A673 (cell line): ENCODE measurements at regions not wholly inside any gene's neighbourhood (a gene's known extent, or its start where the extent isn't known, plus 50 kb on each side); places are given as distances from the start of the nearest gene placed in this dataset.

ENCODE experiments used
- EZH2 ChIP-seq: fragments of 200-600 bp; sonication (generic); IDR thresholded peaks from 2 replicates; pipeline ENCODE4 v1.6.1; 2017; ENCODE audit warnings: borderline replicate concordance, low read depth, mild to moderate bottlenecking, mixed read lengths, antibody characterized with exemption, low read length; ENCODE audit not compliant: poor library complexity, severe bottlenecking
- TF ChIP-seq, protein P1 (sequence below): fragments of 300-800, 200-600 bp; sonication (generic); conservative IDR thresholded peaks from 2 replicates; pipeline ENCODE4 v1.5.1; 2017; ENCODE audit warnings: low read depth, mild to moderate bottlenecking, antibody characterized with exemption, low read length, moderate library complexity, mixed read lengths

DNA sequence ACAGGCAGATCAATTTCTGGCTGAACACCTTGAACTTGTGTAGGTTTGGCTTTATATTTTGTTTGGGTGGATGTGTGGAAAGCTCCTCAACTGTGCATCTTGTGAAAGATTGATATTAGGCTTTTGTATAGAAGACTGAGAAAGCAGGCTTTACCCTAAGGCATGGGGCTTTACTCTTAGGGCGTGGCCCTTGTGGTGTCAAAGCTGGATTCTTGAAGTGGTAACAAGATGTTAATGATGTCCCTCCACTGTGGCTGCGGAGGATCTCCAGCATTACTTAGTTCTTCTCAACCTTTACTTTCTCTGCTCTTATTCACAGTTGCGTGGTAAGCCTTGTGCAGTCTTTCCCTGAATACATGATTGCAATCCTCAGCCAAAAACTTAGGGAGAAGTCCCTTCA lies 54.1 kb upstream of the HECTD2 start:
- TF ChIP-seq, protein P1, sequence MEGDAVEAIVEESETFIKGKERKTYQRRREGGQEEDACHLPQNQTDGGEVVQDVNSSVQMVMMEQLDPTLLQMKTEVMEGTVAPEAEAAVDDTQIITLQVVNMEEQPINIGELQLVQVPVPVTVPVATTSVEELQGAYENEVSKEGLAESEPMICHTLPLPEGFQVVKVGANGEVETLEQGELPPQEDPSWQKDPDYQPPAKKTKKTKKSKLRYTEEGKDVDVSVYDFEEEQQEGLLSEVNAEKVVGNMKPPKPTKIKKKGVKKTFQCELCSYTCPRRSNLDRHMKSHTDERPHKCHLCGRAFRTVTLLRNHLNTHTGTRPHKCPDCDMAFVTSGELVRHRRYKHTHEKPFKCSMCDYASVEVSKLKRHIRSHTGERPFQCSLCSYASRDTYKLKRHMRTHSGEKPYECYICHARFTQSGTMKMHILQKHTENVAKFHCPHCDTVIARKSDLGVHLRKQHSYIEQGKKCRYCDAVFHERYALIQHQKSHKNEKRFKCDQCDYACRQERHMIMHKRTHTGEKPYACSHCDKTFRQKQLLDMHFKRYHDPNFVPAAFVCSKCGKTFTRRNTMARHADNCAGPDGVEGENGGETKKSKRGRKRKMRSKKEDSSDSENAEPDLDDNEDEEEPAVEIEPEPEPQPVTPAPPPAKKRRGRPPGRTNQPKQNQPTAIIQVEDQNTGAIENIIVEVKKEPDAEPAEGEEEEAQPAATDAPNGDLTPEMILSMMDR: no peak
- no peak for TF ChIP-seq EZH2
